ENCODE measurements at regions not wholly inside any gene's neighbourhood (a gene's known extent, or its start where the extent isn't known, plus 50 kb on each side); places are given as distances from the start of the nearest gene placed in this dataset.
A peak's percentile ranks its signal among the peaks of the same experiment; 100 is the strongest.

- TF ChIP-seq E4F1 (IDR thresholded peaks at IDR 0.05; ENCODE audit: borderline replicate concordance, partially characterized antibody) (no peak), YBX1 (IDR thresholded peaks at IDR 0.05) (no peak), ZZZ3 (IDR thresholded peaks at IDR 0.05; ENCODE audit: control insufficient read depth, insufficient read length, low read depth) (no peak)
Observed at GRCh38 chr2:14445670-14446069, 186.8 kb upstream of the LRATD1 start (continued).

GRCh38 chr2:14448340-14448739 lies 184.2 kb upstream of the LRATD1 start:
- BruUV-seq (replicated peaks), result no TSS peak
- in situ Hi-C loops (cut with MboI), result no loop called here
- TF ChIP-seq JUNB (IDR thresholded peaks at IDR 0.05) (peak; percentile 85), RUNX3 (IDR thresholded peaks at IDR 0.05; ENCODE audit: low read length) (peak; percentile 33; the same call in 1 of the 2 replicates), SMC3 (IDR thresholded peaks at IDR 0.05; ENCODE audit: borderline replicate concordance, low read length) (no peak), NKRF (conservative IDR thresholded peaks at IDR 0.05) (no peak), PKNOX1 (IDR thresholded peaks at IDR 0.05) (no peak), EP300 (IDR thresholded peaks at IDR 0.05; ENCODE audit: borderline replicate concordance in 1 of 2, control insufficient read depth in 1 of 2, low read depth in 2 of 2, low read length in 2 of 2) (no peak), ZNF622 (IDR thresholded peaks at IDR 0.05) (no peak), SP1 (IDR thresholded peaks at IDR 0.05; ENCODE audit: low read depth, low read length) (no peak), MEF2A (IDR thresholded peaks at IDR 0.05; ENCODE audit: insufficient read depth, low read depth, low read length) (0 out of 2 replicates have a peak, but pooled peaks have one; percentile 13), SRF (IDR thresholded peaks at IDR 0.05; ENCODE audit: low read depth in 2 of 2, low read length in 2 of 2) (peak in 1 of 2 experiments; percentile 54; a peak in 1 of 4 replicates), CREM (IDR thresholded peaks at IDR 0.05; ENCODE audit: low read depth) (0 out of 2 replicates have a peak, but pooled peaks have one; percentile 10), MYC (IDR thresholded peaks at IDR 0.05; ENCODE audit: insufficient read depth, insufficient read length, insufficient replicate concordance, low read length, severe bottlenecking) (no peak)
- ChIA-PET CTCF (interaction anchor here (0.6 to 1.2 kb wide), 7 partner anchors 17 to 1249 kb away, joined by 3 to 4 read pairs (median 3); no protein-coding TSS in a partner anchor), RAD21 (ENCODE audit: unreplicated experiment) (interaction anchor here (1.7 kb wide), 1 partner anchor 63 kb away, joined by 6 read pairs; no protein-coding TSS in a partner anchor), SMC1A (ENCODE audit: uncharacterized antibody, unreplicated experiment) (interaction anchor here (0.7 to 1.4 kb wide), 5 partner anchors 20 to 63 kb away, joined by 3 to 5 read pairs (median 3); no protein-coding TSS in a partner anchor), POLR2A (no interaction called here)
- intact Hi-C loops (cut with micrococcal nuclease; ENCODE audit: unreplicated experiment), result no loop called here
- H3K9ac ChIP-seq (ENCODE audit: control insufficient read depth, insufficient read depth, low read length), result no peak overlapping the region
- no peak overlapping the region for H2AFZ ChIP-seq (ENCODE audit: control insufficient read depth, low read depth, low read length)
- DNase-seq (ENCODE audit: low read depth, low spot score), result no peak
- no peak overlapping the region for H3K4me2 ChIP-seq (ENCODE audit: control insufficient read depth, insufficient read depth)
- H3K79me2 ChIP-seq (ENCODE audit: control insufficient read depth, insufficient read depth, low read length), result no peaks in the 10 kb centered on the region
- H3K9me3 ChIP-seq (replicated peaks; ENCODE audit: control insufficient read depth, insufficient read depth, low read length), result no peaks in the 10 kb centered on the region; the same call in 2 of the 3 replicates
- WGBS (ENCODE audit: insufficient coverage, insufficient replicate concordance, low lambda C conversion rate, missing lambda C conversion rate), result 0% methylated on average over 1 of the region's 1 CpG
- no peaks in the 10 kb centered on the region for H3K27me3 ChIP-seq (replicated peaks in 1 of 2; ENCODE audit: control insufficient read depth in 2 of 2, insufficient read depth in 2 of 2, low read length in 1 of 2)
- no peak for ATAC-seq
- H3K36me3 ChIP-seq (ENCODE audit: control insufficient read depth in 2 of 2, insufficient read depth in 2 of 2, low read length in 1 of 2), result no peaks in the 10 kb centered on the region
- no peaks in the 10 kb centered on the region for H3K4me1 ChIP-seq (ENCODE audit: control insufficient read depth, insufficient read depth, low read length)
- FAIRE-seq, result no peak
- no peak overlapping the region for H3K4me3 ChIP-seq
- no peaks in the 10 kb centered on the region for H4K20me1 ChIP-seq (ENCODE audit: control insufficient read depth, insufficient read depth)
- no peak overlapping the region for H3K27ac ChIP-seq (ENCODE audit: control insufficient read depth, insufficient read depth)
